BLaER1 (cell line): ENCODE measurements at regions not wholly inside any gene's neighbourhood (a gene's known extent, or its start where the extent isn't known, plus 50 kb on each side); places are given as distances from the start of the nearest gene placed in this dataset.

Experiments used
- H3K27ac ChIP-seq: shearing (Covaris generic); formaldehyde crosslinking; 2 replicates; pipeline ENCODE4 v1.8.1; 2022
- H3K27me3 ChIP-seq: shearing (Covaris generic); formaldehyde crosslinking; 2 replicates; pipeline ENCODE4 v1.8.1; 2022
- H3K36me3 ChIP-seq: shearing (Covaris generic); formaldehyde crosslinking; 2 replicates; pipeline ENCODE4 v1.8.1; 2022
- H3K4me1 ChIP-seq: shearing (Covaris generic); formaldehyde crosslinking; 2 replicates; pipeline ENCODE4 v1.8.1; 2022
- H3K4me2 ChIP-seq: shearing (Covaris generic); formaldehyde crosslinking; 2 replicates; pipeline ENCODE4 v1.8.1; 2022
- H3K4me3 ChIP-seq: shearing (Covaris generic); formaldehyde crosslinking; 2 replicates; pipeline ENCODE4 v1.8.1; 2022
- H3K9ac ChIP-seq: shearing (Covaris generic); formaldehyde crosslinking; 2 replicates; pipeline ENCODE4 v1.8.1; 2022
- H3K9me3 ChIP-seq: shearing (Covaris generic); formaldehyde crosslinking; 2 replicates; pipeline ENCODE4 v1.8.1; 2022
- H4K20me1 ChIP-seq: shearing (Covaris generic); formaldehyde crosslinking; 2 replicates; pipeline ENCODE4 v1.8.1; 2022
- Cebpa-rat ChIP-seq: shearing (Covaris generic); IDR thresholded peaks from 2 replicates; pipeline ENCODE4 v1.8.1; 2022

GRCh38 chr12:58204071-58204470 lies 262.7 kb downstream of the ATP23 start:
- no peaks in the 10 kb centered on the region for H4K20me1 ChIP-seq
- H3K9me3 ChIP-seq = peaks cover 6% of the 10 kb centered on the region; the same call in 1 of the 2 replicates
- no peak overlapping the region for H3K9ac ChIP-seq
- peak overlapping the region; percentile 76 for H3K27ac ChIP-seq
- no peaks in the 10 kb centered on the region for H3K36me3 ChIP-seq
- no peak for TF ChIP-seq Cebpa-rat
- no peaks in the 10 kb centered on the region for H3K27me3 ChIP-seq
- peaks cover 31% of the 10 kb centered on the region for H3K4me1 ChIP-seq
- H3K4me3 ChIP-seq = no peak overlapping the region
- peak overlapping the region; percentile 61 for H3K4me2 ChIP-seq

DNA sequence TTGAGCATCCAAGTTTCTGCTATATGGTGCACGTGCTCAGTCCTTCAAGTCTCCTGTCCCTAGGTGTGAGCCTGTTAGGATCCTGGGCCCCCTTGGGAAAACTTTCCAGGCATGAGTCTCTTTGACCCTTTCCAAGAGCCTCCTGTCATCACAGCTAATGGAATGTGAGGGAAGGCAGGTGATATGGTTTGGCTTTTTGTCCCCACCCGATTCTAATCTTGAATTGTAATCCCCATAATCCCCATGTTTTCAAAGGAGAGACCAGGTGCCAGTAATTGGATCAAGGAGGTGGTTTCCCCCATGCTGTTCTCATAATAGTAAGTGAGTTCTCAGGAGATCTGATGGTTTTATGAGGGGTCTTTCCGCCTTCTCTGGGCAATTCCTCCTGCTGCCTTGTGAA lies 265.5 kb downstream of the ATP23 start:
- H3K36me3 ChIP-seq = no peaks in the 10 kb centered on the region
- TF ChIP-seq Cebpa-rat = no peak
- no peaks in the 10 kb centered on the region for H4K20me1 ChIP-seq
- no peaks in the 10 kb centered on the region for H3K27me3 ChIP-seq
- H3K9me3 ChIP-seq = peaks cover 6% of the 10 kb centered on the region; the same call in 1 of the 2 replicates
- peaks cover 30% of the 10 kb centered on the region for H3K4me1 ChIP-seq
- H3K4me2 ChIP-seq = no peak overlapping the region
- H3K9ac ChIP-seq = no peak overlapping the region
- H3K4me3 ChIP-seq = no peak overlapping the region
- H3K27ac ChIP-seq = no peak overlapping the region

DNA sequence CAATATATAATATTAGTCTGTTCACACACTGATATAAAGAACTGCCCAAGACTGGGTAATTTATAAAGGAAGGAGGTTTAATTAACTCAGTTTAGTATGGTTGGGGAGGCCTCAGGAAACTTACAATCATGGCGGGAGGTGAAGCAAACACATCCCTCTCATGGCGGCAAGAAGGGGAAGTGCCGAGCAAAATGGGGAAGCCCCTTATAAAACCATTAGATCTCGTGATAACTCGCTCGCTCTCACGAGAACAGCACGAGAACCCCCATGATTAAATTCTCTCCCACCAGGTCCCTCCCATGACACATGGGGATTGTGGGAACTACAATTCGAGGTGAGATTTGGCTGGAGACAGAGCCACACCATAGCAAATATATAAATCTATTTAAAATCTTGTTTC lies 269.8 kb downstream of the ATP23 start:
- H3K4me3 ChIP-seq = no peak overlapping the region
- H3K9me3 ChIP-seq = no peaks in the 10 kb centered on the region
- H3K27me3 ChIP-seq = no peaks in the 10 kb centered on the region
- H3K4me2 ChIP-seq = no peak overlapping the region
- H3K4me1 ChIP-seq = no peaks in the 10 kb centered on the region
- H3K27ac ChIP-seq = no peak overlapping the region
- no peak for TF ChIP-seq Cebpa-rat
- no peaks in the 10 kb centered on the region for H3K36me3 ChIP-seq
- H4K20me1 ChIP-seq = no peaks in the 10 kb centered on the region
- H3K9ac ChIP-seq = no peak overlapping the region

DNA sequence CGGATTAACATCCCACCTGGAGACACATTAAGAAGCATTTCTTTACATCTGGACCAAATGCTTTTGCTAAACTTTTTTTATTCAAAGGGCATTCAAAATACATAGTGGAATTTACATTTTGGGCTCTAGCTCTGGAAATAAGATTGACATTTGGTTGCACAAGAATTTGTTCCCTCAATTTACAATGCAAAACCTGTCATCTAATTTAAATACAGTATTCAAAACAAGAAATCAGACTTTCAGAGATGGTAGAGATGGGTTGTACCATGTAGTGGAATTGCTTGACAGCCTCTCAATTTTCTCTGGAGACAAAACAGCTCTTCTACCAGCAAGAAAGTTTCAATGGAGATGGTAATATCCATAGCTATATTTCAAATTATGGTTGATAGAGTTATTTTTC lies 275.8 kb downstream of the ATP23 start:
- H3K9me3 ChIP-seq = no peaks in the 10 kb centered on the region; the same call in 1 of the 2 replicates
- no peak for TF ChIP-seq Cebpa-rat
- H3K4me3 ChIP-seq = no peak overlapping the region
- no peaks in the 10 kb centered on the region for H4K20me1 ChIP-seq
- H3K4me1 ChIP-seq = no peaks in the 10 kb centered on the region
- no peaks in the 10 kb centered on the region for H3K27me3 ChIP-seq
- no peaks in the 10 kb centered on the region for H3K36me3 ChIP-seq
- no peak overlapping the region for H3K4me2 ChIP-seq
- no peak overlapping the region for H3K27ac ChIP-seq
- H3K9ac ChIP-seq = no peak overlapping the region

DNA sequence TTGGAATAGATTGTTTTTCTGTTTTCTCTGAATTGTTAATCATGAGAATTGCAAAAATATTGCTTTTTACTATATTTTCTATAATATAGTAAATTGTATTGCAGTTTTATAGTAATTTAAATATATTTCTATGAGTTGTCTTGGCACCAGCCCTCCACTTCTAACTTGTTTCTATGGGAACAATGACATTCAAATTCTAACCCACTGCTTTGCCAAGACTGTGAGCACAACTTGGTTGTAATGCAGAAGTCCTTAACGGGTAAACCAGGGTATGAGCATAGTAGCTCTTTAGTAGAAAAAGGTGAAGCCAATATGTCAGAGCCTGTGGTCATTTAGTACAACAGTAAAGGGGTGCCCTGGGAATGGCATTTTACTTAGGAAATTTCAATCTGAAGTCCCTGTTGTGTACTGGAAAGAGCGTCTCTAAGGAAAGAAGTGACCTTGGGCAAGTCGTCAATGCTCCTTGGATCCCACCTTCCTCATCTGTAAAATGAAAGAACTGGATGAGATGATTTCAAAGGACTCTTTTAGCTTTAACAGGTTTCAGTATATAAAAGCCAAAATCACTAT lies 283.3 kb downstream of the ATP23 start:
- H3K27me3 ChIP-seq = no peaks in the 10 kb centered on the region
- no peaks in the 10 kb centered on the region; the same call in 1 of the 2 replicates for H3K9me3 ChIP-seq
- H3K9ac ChIP-seq = no peak overlapping the region
- H3K4me1 ChIP-seq = peaks cover 10% of the 10 kb centered on the region
- no peak overlapping the region for H3K27ac ChIP-seq
- no peaks in the 10 kb centered on the region for H4K20me1 ChIP-seq
- H3K4me2 ChIP-seq = no peak overlapping the region
- H3K36me3 ChIP-seq = no peaks in the 10 kb centered on the region
- H3K4me3 ChIP-seq = no peak overlapping the region
- no peak for TF ChIP-seq Cebpa-rat

- Histone ChIP-seq H3K9ac (no peak overlapping the region), H3K4me1 (peaks cover 10% of the 10 kb centered on the region), H3K27me3 (no peaks in the 10 kb centered on the region), H3K27ac (no peak overlapping the region), H3K36me3 (no peaks in the 10 kb centered on the region), H3K9me3 (no peaks in the 10 kb centered on the region; the same call in 1 of the 2 replicates), H3K4me2 (peak overlapping the region; percentile 22; the same call in 1 of the 2 replicates), H3K4me3 (no peak overlapping the region), H4K20me1 (no peaks in the 10 kb centered on the region)
- TF ChIP-seq Cebpa-rat = no peak
Observed at GRCh38 chr12:58225203-58225877, 284.0 kb downstream of the ATP23 start.

DNA sequence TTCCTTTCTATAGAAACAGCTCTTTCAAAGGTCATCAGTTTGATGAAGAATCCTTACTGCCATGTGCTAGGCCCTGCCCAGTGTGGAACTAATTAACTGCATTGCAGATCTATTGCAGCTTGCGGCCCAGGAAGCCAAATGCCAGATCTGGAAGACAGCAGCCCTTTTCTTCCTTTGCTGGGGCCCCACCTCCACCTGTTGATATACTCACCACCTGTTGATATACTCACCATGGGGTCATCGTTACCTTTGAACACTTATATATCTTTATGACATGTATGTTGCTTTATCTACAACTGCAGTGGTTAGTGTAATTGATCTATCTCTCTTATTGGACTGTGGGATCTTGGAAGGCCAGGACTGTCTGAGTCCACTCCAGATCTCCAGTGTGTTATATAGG lies 292.5 kb downstream of the ATP23 start:
- peaks cover 10% of the 10 kb centered on the region for H3K9me3 ChIP-seq
- H4K20me1 ChIP-seq = no peaks in the 10 kb centered on the region
- H3K4me3 ChIP-seq = no peak overlapping the region
- no peak overlapping the region for H3K9ac ChIP-seq
- TF ChIP-seq Cebpa-rat = no peak
- H3K27ac ChIP-seq = no peak overlapping the region
- no peaks in the 10 kb centered on the region for H3K36me3 ChIP-seq
- H3K27me3 ChIP-seq = no peaks in the 10 kb centered on the region
- H3K4me2 ChIP-seq = no peak overlapping the region
- H3K4me1 ChIP-seq = no peaks in the 10 kb centered on the region

- no peaks in the 10 kb centered on the region for H3K9me3 ChIP-seq
Observed at GRCh38 chr12:58238411-58238810, 297.0 kb downstream of the ATP23 start.

DNA sequence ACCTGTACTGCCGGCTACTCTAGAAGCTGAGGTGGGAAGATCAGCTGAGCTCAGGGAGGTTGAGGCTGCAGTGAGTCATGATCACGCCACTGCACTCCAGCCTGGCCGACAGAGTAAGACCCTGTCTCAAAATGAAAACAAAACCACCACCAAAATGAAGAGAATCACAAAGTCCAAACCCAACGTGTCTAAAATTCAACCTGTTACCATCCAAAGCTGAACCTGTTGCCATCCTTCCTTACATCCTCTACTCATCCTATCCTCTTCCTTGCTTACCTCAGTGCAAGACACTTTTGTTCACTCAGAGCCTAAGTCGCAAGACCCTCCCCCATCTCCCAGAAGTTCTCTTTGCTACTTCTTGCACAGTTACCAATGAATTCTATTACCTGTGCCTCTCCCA lies 299.7 kb downstream of the ATP23 start:
- Histone ChIP-seq H3K9ac (no peak overlapping the region), H3K9me3 (no peaks in the 10 kb centered on the region), H3K4me1 (no peaks in the 10 kb centered on the region), H3K27ac (no peak overlapping the region), H3K36me3 (no peaks in the 10 kb centered on the region), H3K27me3 (no peaks in the 10 kb centered on the region), H3K4me2 (no peak overlapping the region), H3K4me3 (no peak overlapping the region), H4K20me1 (no peaks in the 10 kb centered on the region)
- TF ChIP-seq Cebpa-rat = no peak

More at GRCh38 chr12:58238411-58238810, 297.0 kb downstream of the ATP23 start:
- no peak for TF ChIP-seq Cebpa-rat
- no peaks in the 10 kb centered on the region for H3K4me1 ChIP-seq
- no peak overlapping the region for H3K27ac ChIP-seq
- no peak overlapping the region for H3K9ac ChIP-seq
- H3K4me2 ChIP-seq = no peak overlapping the region
- no peaks in the 10 kb centered on the region for H3K27me3 ChIP-seq
- no peaks in the 10 kb centered on the region for H4K20me1 ChIP-seq
- H3K4me3 ChIP-seq = no peak overlapping the region
- H3K36me3 ChIP-seq = no peaks in the 10 kb centered on the region

DNA sequence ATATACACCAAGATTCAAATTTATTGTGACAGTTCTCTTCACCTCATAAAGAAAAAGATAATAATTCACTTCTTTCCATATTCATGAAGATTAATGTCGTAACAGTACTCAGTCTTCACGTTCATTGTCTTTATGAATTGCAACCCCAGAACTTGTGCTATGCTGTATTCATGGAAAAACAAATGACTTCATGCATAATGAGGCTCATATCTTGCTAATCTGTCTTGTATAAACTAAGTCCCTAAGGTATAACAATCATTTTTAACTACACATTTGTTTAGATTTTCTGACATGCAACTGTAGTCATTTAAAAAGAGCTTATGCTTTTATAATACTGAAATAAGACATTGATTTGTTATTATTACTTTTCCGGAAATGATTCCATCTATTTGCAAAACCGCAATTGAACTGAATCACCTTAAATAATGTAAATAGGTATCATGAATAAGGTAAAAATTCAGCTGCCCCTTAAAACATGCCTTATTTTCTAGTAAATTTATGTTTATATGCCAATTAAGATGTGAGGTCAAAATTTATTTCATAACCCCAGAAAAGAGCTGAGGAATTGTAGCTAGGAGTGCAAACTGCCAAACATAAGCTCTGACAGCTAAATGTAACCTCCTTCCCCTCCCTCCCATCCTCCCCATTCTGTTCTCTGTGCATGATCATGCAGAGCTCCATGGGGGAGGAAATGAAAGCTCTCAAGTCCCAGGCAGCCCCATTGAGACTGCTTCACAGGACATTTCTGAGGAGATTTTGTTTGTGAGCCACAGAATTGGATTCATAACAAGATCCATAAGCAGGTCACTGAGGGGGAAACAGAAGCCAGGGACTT lies 301.6 kb downstream of the ATP23 start:
- Histone ChIP-seq H3K4me2 (no peak overlapping the region), H3K4me3 (no peak overlapping the region), H3K27ac (no peak overlapping the region), H3K27me3 (no peaks in the 10 kb centered on the region), H3K9me3 (no peaks in the 10 kb centered on the region), H3K4me1 (no peaks in the 10 kb centered on the region), H3K9ac (no peak overlapping the region), H3K36me3 (no peaks in the 10 kb centered on the region), H4K20me1 (no peaks in the 10 kb centered on the region)
- TF ChIP-seq Cebpa-rat = no peak
